Neural cell (in vitro differentiated cells): ENCODE measurements at regions not wholly inside any gene's neighbourhood (a gene's known extent, or its start where the extent isn't known, plus 50 kb on each side); places are given as distances from the start of the nearest gene placed in this dataset.

Experiments
- H2AFZ ChIP-seq: fragments of 200-600, 300-800 bp; sonication (generic), shearing (Covaris generic); 2 replicates; pipeline ENCODE4 v1.6.0; 2014; ENCODE audit warnings: low read depth, mild to moderate bottlenecking, antibody characterized with exemption, low read length, moderate library complexity
- H3F3A ChIP-seq: fragments of 200-600 bp; shearing (Covaris generic); 2 replicates; pipeline ENCODE4 v1.6.1; 2016; ENCODE audit warnings: mild to moderate bottlenecking, moderate library complexity, mixed read lengths, antibody characterized with exemption, low read length; ENCODE audit not compliant: insufficient read depth, poor library complexity, severe bottlenecking
- H3K27ac ChIP-seq: fragments of 200-600, 300-800 bp; sonication (generic), shearing (Covaris generic); 2 replicates; pipeline ENCODE4 v1.5.1; 2014; ENCODE audit warnings: mild to moderate bottlenecking, low read length, moderate library complexity
- H3K27me3 ChIP-seq: fragments of 300-800, 200-600 bp; sonication (generic), shearing (Covaris generic); 2 replicates; pipeline ENCODE4 v1.6.0; 2014; ENCODE audit warnings: mild to moderate bottlenecking, low read depth, low read length, moderate library complexity; ENCODE audit not compliant: insufficient read depth
- H3K36me3 ChIP-seq: fragments of 300-800, 200-600 bp; sonication (generic), shearing (Covaris generic); 2 replicates; pipeline ENCODE4 v1.5.1; 2014; ENCODE audit warnings: mild to moderate bottlenecking, antibody characterized with exemption, low read length, moderate library complexity; ENCODE audit not compliant: insufficient read depth
- H3K4me2 ChIP-seq: fragments of 300-800, 200-600 bp; sonication (generic), shearing (Covaris generic); 2 replicates; pipeline ENCODE4 v1.6.0; 2014; ENCODE audit warnings: mild to moderate bottlenecking, low read length
- H3K4me3 ChIP-seq: fragments of 300-800, 200-600 bp; sonication (generic), shearing (Covaris generic); 2 replicates; pipeline ENCODE4 v1.5.1; 2014; ENCODE audit warnings: mild to moderate bottlenecking, low read length, moderate library complexity
- H3K79me2 ChIP-seq: fragments of 200-600 bp; shearing (Covaris generic); replicated peaks from 2 replicates; pipeline ENCODE4 v1.6.0; 2014; ENCODE audit warnings: mild to moderate bottlenecking, low read length, moderate library complexity; ENCODE audit not compliant: insufficient read depth
- H3K9ac ChIP-seq: fragments of 300-800, 200-600 bp; sonication (generic), shearing (Covaris generic); 2 replicates; pipeline ENCODE4 v1.6.1; 2016; ENCODE audit warnings: mild to moderate bottlenecking, low read length, mixed read lengths
- H3K9me2 ChIP-seq: fragments of 200-600 bp; shearing (Covaris generic); 2 replicates; pipeline ENCODE4 v1.6.1; 2016; ENCODE audit warnings: mild to moderate bottlenecking, low read length, mixed read lengths; ENCODE audit not compliant: insufficient read depth
- H3K9me3 ChIP-seq: fragments of 200-600, 300-800 bp; sonication (generic), shearing (Covaris generic); 2 replicates; pipeline ENCODE4 v1.6.1; 2016; ENCODE audit warnings: mild to moderate bottlenecking, mixed run types, low read length, moderate library complexity, mixed read lengths
- H4K20me1 ChIP-seq: fragments of 200-600 bp; shearing (Covaris generic); 2 replicates; pipeline ENCODE4 v1.6.1; 2016; ENCODE audit warnings: mild to moderate bottlenecking, mixed run types; ENCODE audit not compliant: insufficient read depth
- CTCF ChIP-seq: fragments of 450-650 bp; IDR thresholded peaks from 2 replicates; pipeline ENCODE4 v1.5.1; 2014; ENCODE audit warnings: antibody characterized with exemption, mild to moderate bottlenecking, moderate library complexity; ENCODE audit not compliant: poor library complexity, severe bottlenecking
- EP300 ChIP-seq: fragments of 450-650 bp; conservative IDR thresholded peaks from 2 replicates; pipeline ENCODE4 v1.6.1; 2014; ENCODE audit warnings: antibody characterized with exemption, mild to moderate bottlenecking, moderate library complexity; ENCODE audit not compliant: poor library complexity, severe bottlenecking
- EZH2 ChIP-seq: fragments of 200-600, 300-800 bp; shearing (Covaris generic), sonication (generic); IDR thresholded peaks from 2 replicates; pipeline ENCODE4 v1.6.1; 2014; ENCODE audit warnings: antibody characterized with exemption, low read length, borderline replicate concordance, mild to moderate bottlenecking; ENCODE audit not compliant: insufficient read depth, poor library complexity, severe bottlenecking
- MXI1 ChIP-seq: fragments of 450-650 bp; conservative IDR thresholded peaks from 2 replicates; pipeline ENCODE4 v1.6.1; 2014; ENCODE audit warnings: antibody characterized with exemption, mild to moderate bottlenecking; ENCODE audit not compliant: poor library complexity, severe bottlenecking
- POLR2AphosphoS5 ChIP-seq: IDR thresholded peaks from 2 replicates; pipeline ENCODE4 v1.6.1; 2012
- RAD21 ChIP-seq: fragments of 450-650 bp; conservative IDR thresholded peaks from 2 replicates; pipeline ENCODE4 v1.6.1; 2014; ENCODE audit warnings: antibody characterized with exemption, mild to moderate bottlenecking, moderate library complexity
- SMC3 ChIP-seq: fragments of 450-650 bp; conservative IDR thresholded peaks from 2 replicates; pipeline ENCODE4 v1.6.1; 2014; ENCODE audit warnings: antibody characterized with exemption, mild to moderate bottlenecking, moderate library complexity; ENCODE audit not compliant: poor library complexity
- TAF1 ChIP-seq: IDR thresholded peaks from 2 replicates; pipeline ENCODE4 v1.6.1; 2012; ENCODE audit warnings: low read depth
- TF ChIP-seq, protein P1 (sequence below): IDR thresholded peaks from 2 replicates; pipeline ENCODE4 v1.6.1; 2012; ENCODE audit warnings: borderline replicate concordance

DNA sequence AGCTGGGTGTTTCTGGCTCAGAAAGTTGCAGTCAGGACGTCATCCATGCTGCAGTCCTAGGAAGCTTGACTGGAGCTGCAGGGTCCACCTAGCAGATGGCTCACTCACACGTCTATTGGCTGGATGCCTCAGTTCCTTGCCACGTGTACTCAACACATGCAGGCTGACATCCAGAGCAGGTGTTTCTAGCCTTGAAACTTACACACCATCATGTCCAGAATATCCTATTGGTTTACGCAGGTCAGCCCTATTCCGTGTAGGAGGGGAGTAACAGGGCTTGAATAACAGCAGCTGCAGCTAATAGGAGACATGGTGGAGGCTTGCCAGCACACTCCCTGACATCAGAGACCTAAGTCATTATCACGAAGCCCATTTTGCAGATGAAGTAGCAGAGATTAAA is 473.5 kb downstream of the ACTL7B start:
- Histone ChIP-seq H3K27ac (no peak overlapping the region), H4K20me1 (no peaks in the 10 kb centered on the region), H3K27me3 (no peaks in the 10 kb centered on the region), H3K36me3 (no peaks in the 10 kb centered on the region), H3K9ac (no peak overlapping the region), H2AFZ (no peak overlapping the region), H3K4me2 (no peak overlapping the region), H3K4me3 (no peak overlapping the region), H3K79me2 (no peaks in the 10 kb centered on the region), H3K9me3 (no peaks in the 10 kb centered on the region), H3K9me2 (no peaks in the 10 kb centered on the region), H3F3A (no peaks in the 10 kb centered on the region)
- no peak for TF ChIP-seq EZH2
- TF ChIP-seq POLR2AphosphoS5: no peak
- no peak for TF ChIP-seq EP300
- TF ChIP-seq, protein P1, sequence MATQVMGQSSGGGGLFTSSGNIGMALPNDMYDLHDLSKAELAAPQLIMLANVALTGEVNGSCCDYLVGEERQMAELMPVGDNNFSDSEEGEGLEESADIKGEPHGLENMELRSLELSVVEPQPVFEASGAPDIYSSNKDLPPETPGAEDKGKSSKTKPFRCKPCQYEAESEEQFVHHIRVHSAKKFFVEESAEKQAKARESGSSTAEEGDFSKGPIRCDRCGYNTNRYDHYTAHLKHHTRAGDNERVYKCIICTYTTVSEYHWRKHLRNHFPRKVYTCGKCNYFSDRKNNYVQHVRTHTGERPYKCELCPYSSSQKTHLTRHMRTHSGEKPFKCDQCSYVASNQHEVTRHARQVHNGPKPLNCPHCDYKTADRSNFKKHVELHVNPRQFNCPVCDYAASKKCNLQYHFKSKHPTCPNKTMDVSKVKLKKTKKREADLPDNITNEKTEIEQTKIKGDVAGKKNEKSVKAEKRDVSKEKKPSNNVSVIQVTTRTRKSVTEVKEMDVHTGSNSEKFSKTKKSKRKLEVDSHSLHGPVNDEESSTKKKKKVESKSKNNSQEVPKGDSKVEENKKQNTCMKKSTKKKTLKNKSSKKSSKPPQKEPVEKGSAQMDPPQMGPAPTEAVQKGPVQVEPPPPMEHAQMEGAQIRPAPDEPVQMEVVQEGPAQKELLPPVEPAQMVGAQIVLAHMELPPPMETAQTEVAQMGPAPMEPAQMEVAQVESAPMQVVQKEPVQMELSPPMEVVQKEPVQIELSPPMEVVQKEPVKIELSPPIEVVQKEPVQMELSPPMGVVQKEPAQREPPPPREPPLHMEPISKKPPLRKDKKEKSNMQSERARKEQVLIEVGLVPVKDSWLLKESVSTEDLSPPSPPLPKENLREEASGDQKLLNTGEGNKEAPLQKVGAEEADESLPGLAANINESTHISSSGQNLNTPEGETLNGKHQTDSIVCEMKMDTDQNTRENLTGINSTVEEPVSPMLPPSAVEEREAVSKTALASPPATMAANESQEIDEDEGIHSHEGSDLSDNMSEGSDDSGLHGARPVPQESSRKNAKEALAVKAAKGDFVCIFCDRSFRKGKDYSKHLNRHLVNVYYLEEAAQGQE: no peak
- no peak for TF ChIP-seq CTCF
- no peak for TF ChIP-seq TAF1

- Histone ChIP-seq H3K79me2 (no peaks in the 10 kb centered on the region), H3K9me2 (no peaks in the 10 kb centered on the region), H3K4me3 (no peak overlapping the region), H3F3A (no peaks in the 10 kb centered on the region), H3K4me2 (no peak overlapping the region), H3K27me3 (no peaks in the 10 kb centered on the region), H3K27ac (no peak overlapping the region), H4K20me1 (no peaks in the 10 kb centered on the region), H2AFZ (no peak overlapping the region), H3K9me3 (no peaks in the 10 kb centered on the region), H3K9ac (no peak overlapping the region), H3K36me3 (no peaks in the 10 kb centered on the region)
- TF ChIP-seq MXI1 (no peak), EP300 (no peak), POLR2AphosphoS5 (no peak), CTCF (no peak), SMC3 (no peak), EZH2 (no peak), TAF1 (no peak), RAD21 (no peak)
- TF ChIP-seq, protein P1: no peak
Observed at GRCh38 chr9:108377881-108378280, 477.9 kb downstream of the ACTL7B start.
